HCT116 (cell line): ENCODE measurements at regions not wholly inside any gene's neighbourhood (a gene's known extent, or its start where the extent isn't known, plus 50 kb on each side); places are given as distances from the start of the nearest gene placed in this dataset.
A peak's percentile ranks its signal among the peaks of the same experiment; 100 is the strongest.

Experiments used
- ATAC-seq: fragments of 200-7000 bp; cut with Tn5 transposase; 2 replicates; pipeline ENCODE4 v1.9.1; 2020; ENCODE audit warnings: mild to moderate bottlenecking, moderate library complexity
- BruUV-seq: library from RNA; stranded (reverse); fragments of 400-500 nt; replicated peaks from 2 replicates; lab custom pipeline; 2021; lab: Mats Ljungman, UMichigan
- CTCF ChIA-PET: fragments of 300-600 bp; sonication (Branson Sonifier 250); formaldehyde crosslinking; loops from one replicate; lab custom pipeline; 2021; ENCODE audit warnings: antibody characterized with exemption; lab: Charles Lee
- POLR2A ChIA-PET: fragments of 300-600, 350-600 bp; sonication (Branson Sonifier 250); formaldehyde crosslinking; loops from one replicate; lab custom pipeline; 2021; ENCODE audit warnings: antibody characterized with exemption; lab: Charles Lee
- RAD21 ChIA-PET, 2 experiments: fragments of 300-600 bp; sonication (Branson Sonifier 250); formaldehyde crosslinking; loops; one replicate each; lab custom pipeline; 2023; ENCODE audit warnings: low total read pairs in 2 of 2; ENCODE audit not compliant: uncharacterized antibody in 2 of 2, unreplicated experiment in 2 of 2, low non-redundant PET in 1 of 2; lab: Charles Lee
- DNase-seq: peaks from one replicate; pipeline ENCODE4 v3.0.0-alpha.2; 2010; ENCODE audit warnings: low read depth, low spot score
- H2AFZ ChIP-seq: fragments of 200-600 bp; shearing (Covaris generic), sonication (generic); 2 replicates; pipeline ENCODE4 v1.6.1; 2017; ENCODE audit warnings: low read depth, mixed run types, mixed read lengths, antibody characterized with exemption, low read length; ENCODE audit not compliant: poor library complexity, severe bottlenecking
- H3K27ac ChIP-seq: 2 replicates; pipeline ENCODE4 v1.5.1; 2012; ENCODE audit warnings: low read depth, low read length
- H3K27me3 ChIP-seq: fragments of 200-600 bp; sonication (generic); 2 replicates; pipeline ENCODE4 v1.6.1; 2016; ENCODE audit warnings: mixed run types, low read length, mixed read lengths; ENCODE audit not compliant: insufficient read depth
- H3K36me3 ChIP-seq, 2 experiments: fragments of 200-500 bp in 1 of 2; fragments of 200-600 bp in 1 of 2; sonication (Bioruptor generic) in 1 of 2; sonication (generic) in 1 of 2; 2 replicates each; pipeline versions ENCODE4 v1.5.1 to v1.6.1; 2014 to 2016; ENCODE audit warnings: low read length in 2 of 2, inconsistent platforms in 1 of 2, mixed read lengths in 1 of 2, mixed run types in 1 of 2; ENCODE audit not compliant: insufficient read depth in 2 of 2, control insufficient read depth in 1 of 2
- H3K4me1 ChIP-seq, 2 experiments: fragments of 200-600 bp in 1 of 2; sonication (generic) in 1 of 2; 2 replicates each; pipeline versions ENCODE4 v1.5.1 to v1.6.1; 2012 to 2017; ENCODE audit warnings: low read length in 2 of 2, inconsistent platforms in 1 of 2, mild to moderate bottlenecking in 1 of 2, mixed read lengths in 1 of 2, mixed run types in 1 of 2, moderate library complexity in 1 of 2; ENCODE audit not compliant: insufficient read depth in 2 of 2, control insufficient read depth in 1 of 2
- H3K4me2 ChIP-seq: fragments of 200-600 bp; sonication (generic); 2 replicates; pipeline ENCODE4 v1.6.1; 2017; ENCODE audit warnings: mixed run types, low read length, mixed read lengths
- H3K4me3 ChIP-seq, 2 experiments: fragments of 200-600 bp in 1 of 2; sonication (generic) in 1 of 2; replicated peaks in 1 of 2; 2 replicates each; pipeline ENCODE4 v1.5.1; 2011 to 2016; ENCODE audit warnings: low read length in 2 of 2, control low read depth in 1 of 2, low read depth in 1 of 2, mild to moderate bottlenecking in 1 of 2, mixed read lengths in 1 of 2, mixed run types in 1 of 2
- H3K79me2 ChIP-seq: fragments of 200-600 bp; sonication (generic); 2 replicates; pipeline ENCODE4 v1.6.1; 2017; ENCODE audit warnings: mild to moderate bottlenecking, mixed run types, low read length, moderate library complexity, mixed read lengths; ENCODE audit not compliant: insufficient read depth
- H3K9ac ChIP-seq: fragments of 200-600 bp; sonication (generic); 2 replicates; pipeline ENCODE4 v1.6.1; 2016; ENCODE audit warnings: low read length, mixed read lengths
- H3K9me2 ChIP-seq: fragments of 200-600 bp; sonication (generic), shearing (Covaris generic); 2 replicates; pipeline ENCODE4 v1.6.1; 2017; ENCODE audit warnings: mixed run types, mild to moderate bottlenecking, moderate library complexity; ENCODE audit not compliant: insufficient read depth
- H3K9me3 ChIP-seq, 2 experiments: fragments of 200-500 bp in 1 of 2; fragments of 200-600 bp in 1 of 2; sonication (Bioruptor generic) in 1 of 2; sonication (generic) in 1 of 2; 2 replicates each; pipeline ENCODE4 v1.6.1; 2014 to 2017; ENCODE audit warnings: low read length in 2 of 2, mixed read lengths in 2 of 2, inconsistent platforms in 1 of 2, low read depth in 1 of 2, mild to moderate bottlenecking in 1 of 2, mixed run types in 1 of 2, moderate library complexity in 1 of 2; ENCODE audit not compliant: control insufficient read depth in 1 of 2, insufficient read depth in 1 of 2
- H4K20me1 ChIP-seq: fragments of 200-600 bp; sonication (generic), shearing (Covaris generic); 2 replicates; pipeline ENCODE4 v1.6.1; 2017; ENCODE audit warnings: mixed run types, mild to moderate bottlenecking, moderate library complexity; ENCODE audit not compliant: insufficient read depth
- CEBPB ChIP-seq: IDR thresholded peaks from 2 replicates; pipeline ENCODE4 v1.6.1; 2012; ENCODE audit warnings: low read depth
- EZH2 ChIP-seq: fragments of 200-600 bp; sonication (generic); IDR thresholded peaks from 2 replicates; pipeline ENCODE4 v1.6.1; 2017; ENCODE audit warnings: antibody characterized with exemption, mixed run types
- MAX ChIP-seq: IDR thresholded peaks from 2 replicates; pipeline ENCODE4 v1.6.1; 2012
- RAD21 ChIP-seq: IDR thresholded peaks from 2 replicates; pipeline ENCODE4 v1.6.1; 2012; ENCODE audit warnings: low read depth, mild to moderate bottlenecking
- YY1 ChIP-seq: IDR thresholded peaks from 2 replicates; pipeline ENCODE4 v1.6.1; 2011; ENCODE audit warnings: low read length, low read depth, moderate library complexity, mild to moderate bottlenecking; ENCODE audit not compliant: insufficient replicate concordance; ENCODE audit errors: extremely low read depth
- ZBTB33 ChIP-seq: IDR thresholded peaks from 2 replicates; pipeline ENCODE4 v1.6.1; 2011; ENCODE audit warnings: mild to moderate bottlenecking, low read length, moderate library complexity; ENCODE audit not compliant: insufficient replicate concordance; ENCODE audit errors: extremely low read depth
- ZNF274 ChIP-seq: fragments of 200-500 bp; sonication (Bioruptor generic); IDR thresholded peaks from 2 replicates; pipeline ENCODE4 v1.6.1; 2014; ENCODE audit warnings: mild to moderate bottlenecking, low read depth, low read length, inconsistent platforms
- intact Hi-C: fragments of 100-400 bp; cut with micrococcal nuclease; formaldehyde crosslinking; loops from 2 replicates; pipeline ENCODE4 v1.10.0; 2022

- no peak for DNase-seq
Measured at GRCh38 chrX:45557387-45557786, 356.7 kb upstream of the DIPK2B start.

GRCh38 chrX:45554736-45555135, 354.1 kb upstream of the DIPK2B start:
- no peak overlapping the region for H3K9ac ChIP-seq
- no peak for TF ChIP-seq EZH2
- no peak for TF ChIP-seq MAX
- no peak for TF ChIP-seq ZNF274
- TF ChIP-seq CEBPB: no peak
- TF ChIP-seq YY1: no peak
- no peak for TF ChIP-seq ZBTB33
- DNase-seq (no peak), ATAC-seq (no peak)
- H3K36me3 ChIP-seq: no peaks in the 10 kb centered on the region
- ChIA-PET POLR2A (no interaction called here), RAD21 (no interaction called here), CTCF (no interaction called here)
- BruUV-seq: no TSS peak
- no peaks in the 10 kb centered on the region for H3K27me3 ChIP-seq
- no peak overlapping the region for H3K4me2 ChIP-seq
- H3K4me1 ChIP-seq: no peaks in the 10 kb centered on the region
- H3K79me2 ChIP-seq: no peaks in the 10 kb centered on the region
- H2AFZ ChIP-seq: no peak overlapping the region
- H4K20me1 ChIP-seq: no peaks in the 10 kb centered on the region
- no peaks in the 10 kb centered on the region; a peak in 1 of 4 replicates for H3K9me3 ChIP-seq
- no peak overlapping the region for H3K4me3 ChIP-seq
- H3K9me2 ChIP-seq: no peaks in the 10 kb centered on the region
- intact Hi-C loops: no loop called here
- H3K27ac ChIP-seq: no peak overlapping the region

More at GRCh38 chrX:45557387-45557786, 356.7 kb upstream of the DIPK2B start:
- Histone ChIP-seq H3K9me3 (no peaks in the 10 kb centered on the region; a peak in 1 of 4 replicates), H3K36me3 (no peaks in the 10 kb centered on the region), H3K9ac (no peak overlapping the region), H3K79me2 (no peaks in the 10 kb centered on the region), H3K4me3 (no peak overlapping the region), H3K4me1 (no peaks in the 10 kb centered on the region), H3K27ac (no peak overlapping the region), H2AFZ (no peak overlapping the region), H4K20me1 (no peaks in the 10 kb centered on the region), H3K9me2 (no peaks in the 10 kb centered on the region), H3K4me2 (no peak overlapping the region), H3K27me3 (no peaks in the 10 kb centered on the region)
- RAD21 ChIA-PET: no interaction called here
- ATAC-seq: no peak
- CTCF ChIA-PET: no interaction called here
- intact Hi-C loops: no loop called here
- no TSS peak for BruUV-seq
- POLR2A ChIA-PET: no interaction called here
- TF ChIP-seq RAD21: 0 out of 2 replicates have a peak, but pooled peaks have one; percentile 5
- TF ChIP-seq YY1: no peak
